ENCODE measurements at regions not wholly inside any gene's neighbourhood (a gene's known extent, or its start where the extent isn't known, plus 50 kb on each side); places are given as distances from the start of the nearest gene placed in this dataset.

GRCh38 chr11:110870816-110871522 is 158.7 kb upstream of the ARHGAP20 start:
- WGBS, 4 donors, result 79 to 88% (median 81%) methylated on average over 5 of the region's 5 CpGs
- intact Hi-C loops (cut with DNase I), result no loop called here
- Histone ChIP-seq H3K27ac (no peak overlapping the region), H3K36me3 (replicated peaks in 1 of 2) (no peaks in the 10 kb centered on the region), H3K4me3 (no peak overlapping the region), H3K9me3 (replicated peaks in 1 of 3) (no peaks in the 10 kb centered on the region), H3K27me3 (no peaks in the 10 kb centered on the region), H3K4me1 (replicated peaks in 1 of 2) (no peaks in the 10 kb centered on the region)
- no peak for TF ChIP-seq POLR2A (IDR thresholded peaks at IDR 0.05)
- TF ChIP-seq CTCF (IDR thresholded peaks at IDR 0.05), result no peak
- DNase-seq, result no peak

GRCh38 chr11:110867951-110868350 is 155.7 kb upstream of the ARHGAP20 start:
- WGBS, 4 donors, result 84 to 95% (median 92%) methylated on average over 4 of the region's 4 CpGs
- Histone ChIP-seq H3K4me1 (replicated peaks in 1 of 2) (no peaks in the 10 kb centered on the region), H3K9me3 (replicated peaks in 1 of 3) (no peaks in the 10 kb centered on the region), H3K27me3 (no peaks in the 10 kb centered on the region), H3K4me3 (no peak overlapping the region), H3K27ac (no peak overlapping the region), H3K36me3 (replicated peaks in 1 of 2) (no peaks in the 10 kb centered on the region)
- DNase-seq, result no peak
- no peak for TF ChIP-seq CTCF (IDR thresholded peaks at IDR 0.05)
- TF ChIP-seq POLR2A (IDR thresholded peaks at IDR 0.05), result no peak
- intact Hi-C loops (cut with DNase I), result no loop called here

GRCh38 chr11:110866081-110866480 is 153.8 kb upstream of the ARHGAP20 start:
- no peaks in the 10 kb centered on the region for H3K36me3 ChIP-seq (replicated peaks in 1 of 2)
- no peaks in the 10 kb centered on the region for H3K27me3 ChIP-seq
- no peak for TF ChIP-seq POLR2A (IDR thresholded peaks at IDR 0.05)
- TF ChIP-seq CTCF (IDR thresholded peaks at IDR 0.05), result no peak
- H3K27ac ChIP-seq, result no peak overlapping the region
- no peaks in the 10 kb centered on the region for H3K9me3 ChIP-seq (replicated peaks in 1 of 3)
- intact Hi-C loops (cut with DNase I), result no loop called here
- DNase-seq, result no peak
- 76 to 92% (median 77%) methylated on average over 4 of the region's 4 CpGs for WGBS, 4 donors
- H3K4me3 ChIP-seq, result no peak overlapping the region
- H3K4me1 ChIP-seq (replicated peaks in 1 of 2), result no peaks in the 10 kb centered on the region

- TF ChIP-seq CTCF (IDR thresholded peaks at IDR 0.05) (no peak), POLR2A (IDR thresholded peaks at IDR 0.05) (no peak)
- Histone ChIP-seq H3K4me3 (no peak overlapping the region), H3K4me1 (replicated peaks in 1 of 2) (peaks cover 0 to 5% of the 10 kb centered on the region in 2 donors), H3K36me3 (replicated peaks in 1 of 2) (no peaks in the 10 kb centered on the region), H3K27me3 (no peaks in the 10 kb centered on the region), H3K9me3 (replicated peaks in 1 of 3) (no peaks in the 10 kb centered on the region), H3K27ac (no peak overlapping the region)
- WGBS, 4 donors, result 85 to 94% (median 89%) methylated on average over 2 of the region's 2 CpGs
- no peak for DNase-seq
- intact Hi-C loops (cut with DNase I), result no loop called here
Observed at GRCh38 chr11:110862407-110862806, 150.2 kb upstream of the ARHGAP20 start.
